Endothelial cell of umbilical vein (primary cell): ENCODE measurements at regions not wholly inside any gene's neighbourhood (a gene's known extent, or its start where the extent isn't known, plus 50 kb on each side); places are given as distances from the start of the nearest gene placed in this dataset.

Experiments used
- BruUV-seq: library from RNA; stranded (reverse); fragments of 400-500 nt; replicated peaks from 2 replicates; lab custom pipeline; 2021; lab: Mats Ljungman, UMichigan
- CTCF ChIA-PET: fragments of 300-600, 350-600 bp; sonication (Branson Sonifier 250); formaldehyde crosslinking; loops from one replicate; lab custom pipeline; 2021; ENCODE audit warnings: antibody characterized with exemption, inconsistent platforms; lab: Charles Lee
- POLR2A ChIA-PET: fragments of 300-600, 350-600 bp; sonication (Branson Sonifier 250); formaldehyde crosslinking; loops from one replicate; lab custom pipeline; 2021; ENCODE audit warnings: antibody characterized with exemption, inconsistent platforms; lab: Charles Lee
- DNase-seq: peaks from one replicate; pipeline ENCODE4 v3.0.0-alpha.2; 2011; ENCODE audit warnings: low read depth, low spot score
- FAIRE-seq: peaks from 2 replicates; lab custom pipeline; 2011; peaks lifted over from hg19 to GRCh38; lab: Jason Lieb, UNC
- H2AFZ ChIP-seq: 2 replicates; pipeline ENCODE4 v1.6.0; 2012; ENCODE audit warnings: low read depth, low read length, control low read depth, inconsistent platforms
- H3K27ac ChIP-seq: 2 replicates; pipeline ENCODE4 v1.5.1; 2011; ENCODE audit warnings: low read depth, mild to moderate bottlenecking, control low read depth, low read length, moderate library complexity; ENCODE audit not compliant: insufficient read depth
- H3K27me3 ChIP-seq, 2 experiments: 2 replicates each; pipeline versions ENCODE4 v1.6.0 to v1.6.1; 2011; ENCODE audit warnings: low read length in 2 of 2, mixed read lengths in 1 of 2; ENCODE audit not compliant: control insufficient read depth in 2 of 2, insufficient read depth in 2 of 2
- H3K36me3 ChIP-seq, 2 experiments: 2 replicates in 1 of 2; 3 replicates in 1 of 2; pipeline ENCODE4 v1.5.1; 2011; ENCODE audit warnings: low read length in 2 of 2, mild to moderate bottlenecking in 1 of 2, moderate library complexity in 1 of 2; ENCODE audit not compliant: control insufficient read depth in 2 of 2, insufficient read depth in 2 of 2; ENCODE audit errors: extremely low read depth in 1 of 2
- H3K4me1 ChIP-seq: 3 replicates; pipeline ENCODE4 v1.5.1; 2011; ENCODE audit warnings: mild to moderate bottlenecking, low read length; ENCODE audit not compliant: control insufficient read depth, insufficient read depth; ENCODE audit errors: extremely low read depth
- H3K4me2 ChIP-seq: 2 replicates; pipeline ENCODE4 v1.6.1; 2011; ENCODE audit warnings: low read length, control low read depth, mixed read lengths; ENCODE audit not compliant: insufficient read depth
- H3K4me3 ChIP-seq, 3 experiments: fragments of 200-600 bp in 1 of 3; sonication (generic), shearing (Covaris generic) in 1 of 3; replicated peaks in 1 of 3; 2 replicates each; pipeline ENCODE4 v1.5.1; 2011 to 2016; ENCODE audit warnings: control low read depth in 3 of 3, low read length in 3 of 3, mild to moderate bottlenecking in 2 of 3, inconsistent platforms in 1 of 3, low read depth in 1 of 3, moderate library complexity in 1 of 3; ENCODE audit not compliant: insufficient read depth in 1 of 3
- H3K79me2 ChIP-seq: 2 replicates; pipeline ENCODE4 v1.6.0; 2012; ENCODE audit warnings: low read length, inconsistent platforms; ENCODE audit not compliant: control insufficient read depth, insufficient read depth
- H3K9ac ChIP-seq: replicated peaks from 2 replicates; pipeline ENCODE3; 2011; ENCODE audit warnings: low read length, control low read depth; ENCODE audit not compliant: insufficient read depth; ENCODE audit errors: extremely low read depth
- H3K9me1 ChIP-seq: replicated peaks from 3 replicates; pipeline ENCODE4 v1.6.0; 2011; ENCODE audit warnings: mild to moderate bottlenecking, low read length; ENCODE audit not compliant: control insufficient read depth, insufficient read depth; ENCODE audit errors: extremely low read depth
- H3K9me3 ChIP-seq: replicated peaks from 2 replicates; pipeline ENCODE4 v1.5.1; 2012; ENCODE audit warnings: low read length, inconsistent platforms; ENCODE audit not compliant: control insufficient read depth, insufficient read depth
- H4K20me1 ChIP-seq: replicated peaks from 2 replicates; pipeline ENCODE3; 2011; ENCODE audit warnings: mild to moderate bottlenecking, low read length; ENCODE audit not compliant: control insufficient read depth, insufficient read depth; ENCODE audit errors: extremely low read depth
- CTCF ChIP-seq, 2 donors: IDR thresholded peaks; 1 replicate in 1 of 2; 2 replicates in 1 of 2; pipeline ENCODE4 v1.5.1; 2011; ENCODE audit warnings: low read length in 2 of 2, mild to moderate bottlenecking in 2 of 2, moderate library complexity in 2 of 2, control low read depth in 1 of 2, inconsistent platforms in 1 of 2, low read depth in 1 of 2; ENCODE audit not compliant: insufficient read depth in 1 of 2; ENCODE audit errors: extremely low read depth in 1 of 2
- EZH2 ChIP-seq: IDR thresholded peaks from 2 replicates; pipeline ENCODE4 v1.6.1; 2012; ENCODE audit warnings: borderline replicate concordance, low read depth, mild to moderate bottlenecking, moderate library complexity, low read length, inconsistent platforms; ENCODE audit not compliant: severe bottlenecking
- FOS ChIP-seq: IDR thresholded peaks from 2 replicates; pipeline ENCODE4 v1.6.1; 2011; ENCODE audit warnings: mild to moderate bottlenecking, low read length, moderate library complexity, borderline replicate concordance; ENCODE audit not compliant: insufficient read depth
- GATA2 ChIP-seq: IDR thresholded peaks from 2 replicates; pipeline ENCODE4 v1.7.0; 2011; ENCODE audit warnings: low read depth, mild to moderate bottlenecking, moderate library complexity, mixed read lengths, low read length; ENCODE audit not compliant: insufficient read length, insufficient read depth
- JUN ChIP-seq: IDR thresholded peaks from 2 replicates; pipeline ENCODE4 v1.6.1; 2011; ENCODE audit warnings: borderline replicate concordance, low read depth; ENCODE audit not compliant: insufficient read length, insufficient read depth
- MYC ChIP-seq: IDR thresholded peaks from one replicate; pipeline ENCODE4 v1.6.1; 2011; ENCODE audit warnings: mild to moderate bottlenecking, low read depth, low read length
- POLR2A ChIP-seq: IDR thresholded peaks from 2 replicates; pipeline ENCODE4 v1.6.1; 2012; ENCODE audit warnings: low read depth, mild to moderate bottlenecking, control low read depth, low read length
- POLR2AphosphoS5 ChIP-seq: IDR thresholded peaks from 2 replicates; pipeline ENCODE4 v1.6.1; 2012; ENCODE audit warnings: low read depth, mild to moderate bottlenecking, control low read depth, low read length, moderate library complexity; ENCODE audit not compliant: insufficient read depth
- dilution Hi-C: fragments of 300-500 bp; cut with MboI; formaldehyde crosslinking; loops from one replicate; pipeline ENCODE4 v1.15.0; 2019; ENCODE audit warnings: low sequenced_read_pairs; ENCODE audit not compliant: extremely low pct_ligation_motif_present
- intact Hi-C: fragments of 100-400 bp; cut with micrococcal nuclease; formaldehyde crosslinking; loops from one replicate; pipeline ENCODE4 v1.10.0; 2022
- TF ChIP-seq, protein P1 (sequence below): IDR thresholded peaks from 2 replicates; pipeline ENCODE4 v1.6.1; 2011; ENCODE audit not compliant: insufficient read depth, insufficient read length

DNA sequence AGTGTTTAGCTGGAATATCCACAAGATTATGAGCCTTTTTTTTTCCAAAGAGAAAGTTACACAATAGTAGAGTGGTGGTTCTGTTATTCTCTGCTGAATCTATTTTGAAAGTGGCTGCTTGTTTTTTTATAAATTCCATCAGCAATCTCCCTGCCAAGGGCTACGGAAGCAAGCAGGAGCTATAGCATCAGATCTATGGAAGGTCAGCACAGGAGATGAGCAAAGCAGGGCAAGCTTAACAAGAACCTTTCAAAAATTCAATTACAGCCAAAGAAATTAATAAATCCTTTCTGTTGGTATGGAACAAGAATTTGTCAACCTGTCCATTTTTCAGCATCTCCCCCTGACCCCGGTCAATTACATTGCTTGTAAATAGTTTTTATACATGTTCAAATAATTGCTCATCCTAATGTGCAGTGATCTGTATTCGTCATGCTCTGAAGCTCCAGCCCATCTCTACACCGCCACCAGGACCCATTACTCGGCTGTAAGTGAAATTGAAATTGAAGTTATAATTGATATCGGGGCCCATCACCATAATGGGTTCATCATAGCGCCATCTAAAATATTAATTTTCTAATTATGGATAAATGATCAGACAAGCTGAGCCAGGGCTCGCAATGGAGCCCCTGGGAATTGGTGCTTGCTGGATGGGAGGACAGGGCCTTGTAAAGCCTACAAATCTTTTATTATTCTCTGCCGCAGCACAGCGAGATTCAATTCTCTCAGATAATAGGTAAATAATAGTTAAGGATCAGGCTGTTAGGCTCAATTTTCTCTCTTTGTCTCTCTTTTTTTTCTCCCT lies 215.1 kb downstream of the ATG4C start:
- POLR2A ChIA-PET, result no interaction called here
- no TSS peak for BruUV-seq
- dilution Hi-C loops, result no loop called here

More for the DNA sequence above, 215.1 kb downstream of the ATG4C start:
- CTCF ChIA-PET, result no interaction called here
- no peak for FAIRE-seq
- Histone ChIP-seq H3K4me3 (no peak overlapping the region), H3K9me1 (no peaks in the 10 kb centered on the region), H3K9ac (no peak overlapping the region), H3K4me2 (no peak overlapping the region), H3K36me3 (no peaks in the 10 kb centered on the region), H3K4me1 (no peaks in the 10 kb centered on the region), H3K79me2 (no peaks in the 10 kb centered on the region), H2AFZ (no peak overlapping the region), H3K27ac (no peak overlapping the region), H3K27me3 (peaks cover 0 to 9% of the 10 kb centered on the region in 2 experiments), H3K9me3 (no peaks in the 10 kb centered on the region), H4K20me1 (no peaks in the 10 kb centered on the region)
- no peak for DNase-seq
- TF ChIP-seq CTCF (IDR thresholded peaks at IDR 0.05; ENCODE audit: extremely low read depth in 1 of 2, insufficient read depth in 1 of 2, low read depth in 1 of 2, low read length in 2 of 2) (no peak), POLR2AphosphoS5 (no peak), EZH2 (no peak), FOS (no peak), POLR2A (no peak), JUN (no peak), MYC (no peak), GATA2 (no peak)
- TF ChIP-seq, protein P1, sequence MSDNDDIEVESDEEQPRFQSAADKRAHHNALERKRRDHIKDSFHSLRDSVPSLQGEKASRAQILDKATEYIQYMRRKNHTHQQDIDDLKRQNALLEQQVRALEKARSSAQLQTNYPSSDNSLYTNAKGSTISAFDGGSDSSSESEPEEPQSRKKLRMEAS, result no peak
- intact Hi-C loops, result no loop called here
